Karpas-422 (cell line): ENCODE measurements at regions not wholly inside any gene's neighbourhood (a gene's known extent, or its start where the extent isn't known, plus 50 kb on each side); places are given as distances from the start of the nearest gene placed in this dataset.

Experiments
- DNase-seq: peaks from one replicate; pipeline ENCODE4 v3.0.0-alpha.2; 2015
- H2AFZ ChIP-seq: fragments of 200-600 bp; sonication (generic); 2 replicates; pipeline ENCODE4 v1.6.1; 2014; ENCODE audit warnings: antibody characterized with exemption, low read length, mixed read lengths
- H3K27ac ChIP-seq: fragments of 200-600 bp; sonication (generic); 2 replicates; pipeline ENCODE4 v1.5.1; 2014; ENCODE audit warnings: mild to moderate bottlenecking, low read length, moderate library complexity
- H3K27me3 ChIP-seq: fragments of 200-600 bp; sonication (generic); 2 replicates; pipeline ENCODE4 v1.6.1; 2014; ENCODE audit warnings: low read length, mixed read lengths
- H3K36me3 ChIP-seq: fragments of 200-600 bp; sonication (generic); 2 replicates; pipeline ENCODE4 v1.6.1; 2014; ENCODE audit warnings: low read length, mixed read lengths; ENCODE audit not compliant: insufficient read depth
- H3K4me1 ChIP-seq: fragments of 200-600 bp; sonication (generic); 2 replicates; pipeline ENCODE4 v1.6.1; 2014; ENCODE audit warnings: mild to moderate bottlenecking, low read length, mixed read lengths
- H3K4me2 ChIP-seq: fragments of 200-600 bp; sonication (generic); 2 replicates; pipeline ENCODE4 v1.6.1; 2014; ENCODE audit warnings: low read length, low read depth, mild to moderate bottlenecking; ENCODE audit not compliant: poor library complexity, severe bottlenecking
- H3K4me3 ChIP-seq: fragments of 200-600 bp; sonication (generic); 2 replicates; pipeline ENCODE4 v1.5.1; 2014; ENCODE audit warnings: mild to moderate bottlenecking, antibody characterized with exemption, low read length, mixed read lengths
- H3K79me2 ChIP-seq: fragments of 200-600 bp; sonication (generic); 2 replicates; pipeline ENCODE4 v1.6.1; 2014; ENCODE audit warnings: mild to moderate bottlenecking, low read length, mixed read lengths
- H3K9ac ChIP-seq: fragments of 200-600 bp; sonication (generic); 2 replicates; pipeline ENCODE4 v1.6.0; 2014; ENCODE audit warnings: low read length
- H3K9me2 ChIP-seq: fragments of 200-600 bp; sonication (generic), shearing (Covaris generic); replicated peaks from 2 replicates; pipeline ENCODE4 v1.6.0; 2014; ENCODE audit warnings: mild to moderate bottlenecking, low read length, moderate library complexity; ENCODE audit not compliant: insufficient read depth
- H3K9me3 ChIP-seq: fragments of 300-700, 200-600 bp; sonication (generic); 2 replicates; pipeline ENCODE4 v1.6.1; 2014; ENCODE audit warnings: low read length, mixed read lengths
- H4K20me1 ChIP-seq: fragments of 200-600 bp; sonication (generic); 2 replicates; pipeline ENCODE4 v1.6.1; 2014; ENCODE audit warnings: mild to moderate bottlenecking, antibody characterized with exemption, low read length, low read depth; ENCODE audit not compliant: insufficient read depth

GRCh38 chr14:98093111-98093510 lies 1178.9 kb downstream of the BCL11B start:
- no peak overlapping the region for H3K9ac ChIP-seq
- H3K9me3 ChIP-seq: peaks cover 28% of the 10 kb centered on the region
- H3K4me3 ChIP-seq: no peak overlapping the region
- H4K20me1 ChIP-seq: no peaks in the 10 kb centered on the region
- H3K4me1 ChIP-seq: no peaks in the 10 kb centered on the region
- DNase-seq: no peak
- H3K36me3 ChIP-seq: no peaks in the 10 kb centered on the region
- H2AFZ ChIP-seq: no peak overlapping the region
- no peak overlapping the region for H3K4me2 ChIP-seq
- H3K27me3 ChIP-seq: no peaks in the 10 kb centered on the region
- H3K79me2 ChIP-seq: no peaks in the 10 kb centered on the region
- 0 out of 2 replicates have a peak, but pooled peaks cover 4% of the 10 kb centered on the region for H3K9me2 ChIP-seq
- no peak overlapping the region for H3K27ac ChIP-seq

GRCh38 chr14:98099527-98099926 lies 1172.5 kb downstream of the BCL11B start:
- no peak for DNase-seq
- Histone ChIP-seq H3K79me2 (no peaks in the 10 kb centered on the region), H3K4me1 (no peaks in the 10 kb centered on the region)

GRCh38 chr14:98101323-98101722 lies 1170.7 kb downstream of the BCL11B start:
- no peaks in the 10 kb centered on the region; the same call in 1 of the 2 replicates for H3K9me2 ChIP-seq
- no peak for DNase-seq
- H3K36me3 ChIP-seq: no peaks in the 10 kb centered on the region
- no peaks in the 10 kb centered on the region for H3K79me2 ChIP-seq
- H3K4me2 ChIP-seq: no peak overlapping the region
- no peak overlapping the region for H3K4me3 ChIP-seq
- H3K9ac ChIP-seq: no peak overlapping the region
- H3K4me1 ChIP-seq: no peaks in the 10 kb centered on the region
- no peak overlapping the region for H3K27ac ChIP-seq
- no peaks in the 10 kb centered on the region for H4K20me1 ChIP-seq
- no peaks in the 10 kb centered on the region for H3K27me3 ChIP-seq
- H2AFZ ChIP-seq: no peak overlapping the region
- H3K9me3 ChIP-seq: peaks cover 28% of the 10 kb centered on the region

More at GRCh38 chr14:98099527-98099926, 1172.5 kb downstream of the BCL11B start:
- H3K4me3 ChIP-seq: no peak overlapping the region
- H2AFZ ChIP-seq: no peak overlapping the region
- peaks cover 33% of the 10 kb centered on the region for H3K9me3 ChIP-seq
- H4K20me1 ChIP-seq: no peaks in the 10 kb centered on the region
- no peak overlapping the region for H3K27ac ChIP-seq
- no peaks in the 10 kb centered on the region for H3K27me3 ChIP-seq
- H3K9me2 ChIP-seq: no peaks in the 10 kb centered on the region; the same call in 1 of the 2 replicates
- H3K4me2 ChIP-seq: no peak overlapping the region
- no peak overlapping the region for H3K9ac ChIP-seq
- H3K36me3 ChIP-seq: no peaks in the 10 kb centered on the region

- Histone ChIP-seq H4K20me1 (no peaks in the 10 kb centered on the region), H3K4me2 (no peak overlapping the region), H3K27ac (no peak overlapping the region), H3K36me3 (no peaks in the 10 kb centered on the region), H3K9ac (no peak overlapping the region), H3K4me1 (no peaks in the 10 kb centered on the region), H3K79me2 (no peaks in the 10 kb centered on the region), H2AFZ (no peak overlapping the region), H3K27me3 (no peaks in the 10 kb centered on the region), H3K4me3 (no peak overlapping the region), H3K9me3 (peaks cover 9% of the 10 kb centered on the region), H3K9me2 (no peaks in the 10 kb centered on the region; the same call in 1 of the 2 replicates)
- DNase-seq: no peak
These were observed 1168.3 kb downstream of the BCL11B start for GRCh38 chr14:98103705-98104104.

- H2AFZ ChIP-seq: no peak overlapping the region
- H3K9me2 ChIP-seq: 0 out of 2 replicates have a peak, but pooled peaks cover 2% of the 10 kb centered on the region
- H3K79me2 ChIP-seq: no peaks in the 10 kb centered on the region
- H4K20me1 ChIP-seq: no peaks in the 10 kb centered on the region
- peaks cover 9% of the 10 kb centered on the region for H3K9me3 ChIP-seq
- no peak overlapping the region for H3K4me2 ChIP-seq
- H3K27me3 ChIP-seq: no peaks in the 10 kb centered on the region
- no peak overlapping the region for H3K9ac ChIP-seq
- no peak for DNase-seq
- H3K27ac ChIP-seq: no peak overlapping the region
- H3K4me3 ChIP-seq: no peak overlapping the region
- H3K36me3 ChIP-seq: no peaks in the 10 kb centered on the region
- no peaks in the 10 kb centered on the region for H3K4me1 ChIP-seq
These were observed 1162.7 kb downstream of the BCL11B start for GRCh38 chr14:98109326-98109725.

- Histone ChIP-seq H3K9me2 (0 out of 2 replicates have a peak, but pooled peaks cover 2% of the 10 kb centered on the region), H3K27me3 (no peaks in the 10 kb centered on the region), H3K4me3 (no peak overlapping the region), H3K4me2 (no peak overlapping the region), H3K27ac (no peak overlapping the region), H3K9me3 (peaks cover 14% of the 10 kb centered on the region), H3K36me3 (no peaks in the 10 kb centered on the region), H3K4me1 (no peaks in the 10 kb centered on the region), H3K79me2 (no peaks in the 10 kb centered on the region), H3K9ac (no peak overlapping the region), H4K20me1 (no peaks in the 10 kb centered on the region), H2AFZ (no peak overlapping the region)
- DNase-seq: no peak
These were observed 1159.7 kb downstream of the BCL11B start for GRCh38 chr14:98112194-98112780.

- Histone ChIP-seq H2AFZ (no peak overlapping the region), H3K4me3 (no peak overlapping the region), H3K9me3 (peaks cover 17% of the 10 kb centered on the region), H3K4me2 (no peak overlapping the region), H3K9ac (no peak overlapping the region), H3K27ac (no peak overlapping the region), H3K79me2 (no peaks in the 10 kb centered on the region), H3K9me2 (0 out of 2 replicates have a peak, but pooled peaks cover 2% of the 10 kb centered on the region), H3K36me3 (no peaks in the 10 kb centered on the region), H3K27me3 (no peaks in the 10 kb centered on the region), H4K20me1 (no peaks in the 10 kb centered on the region), H3K4me1 (no peaks in the 10 kb centered on the region)
- no peak for DNase-seq
These were observed 1157.7 kb downstream of the BCL11B start for GRCh38 chr14:98114122-98114895.

- Histone ChIP-seq H3K27ac (no peak overlapping the region), H3K36me3 (no peaks in the 10 kb centered on the region), H3K9me2 (0 out of 2 replicates have a peak, but pooled peaks cover 2% of the 10 kb centered on the region), H2AFZ (no peak overlapping the region), H3K9ac (no peak overlapping the region), H4K20me1 (no peaks in the 10 kb centered on the region), H3K4me3 (no peak overlapping the region), H3K9me3 (peaks cover 22% of the 10 kb centered on the region), H3K4me1 (no peaks in the 10 kb centered on the region), H3K27me3 (no peaks in the 10 kb centered on the region), H3K4me2 (no peak overlapping the region), H3K79me2 (no peaks in the 10 kb centered on the region)
- DNase-seq: no peak
These were observed 1157.1 kb downstream of the BCL11B start for GRCh38 chr14:98114946-98115345.
